ENCODE measurements at regions not wholly inside any gene's neighbourhood (a gene's known extent, or its start where the extent isn't known, plus 50 kb on each side); places are given as distances from the start of the nearest gene placed in this dataset.

- intact Hi-C loops (cut with DNase I, micrococcal nuclease), result no loop called here
Measured at GRCh38 chr14:86973177-86973576, 1019.8 kb downstream of the GALC start.

GRCh38 chr14:86971292-86971691 lies 1021.7 kb downstream of the GALC start:
- no peaks in the 10 kb centered on the region for H3K36me3 ChIP-seq (ENCODE audit: insufficient read depth, low read length)
- Mint-ChIP-seq H3K4me1 (ENCODE audit: low read depth) (no peaks in the 10 kb centered on the region), H3K27me3 (no peaks in the 10 kb centered on the region), H3K9me3 (peaks cover 10% of the 10 kb centered on the region), H3K4me3 (no peak overlapping the region), H3K36me3 (ENCODE audit: low read depth) (no peaks in the 10 kb centered on the region), H3K27ac (no peak overlapping the region)
- ChIA-PET CTCF (no interaction called here), POLR2A (no interaction called here)
- no peaks in the 10 kb centered on the region for H3K4me1 ChIP-seq (ENCODE audit: insufficient read depth, low read length)
- DNase-seq (no peak), ATAC-seq (ENCODE audit: poor library complexity) (no peak)
- TF ChIP-seq CTCF (IDR thresholded peaks at IDR 0.05), result no peak
- no peak overlapping the region for H3K27ac ChIP-seq (ENCODE audit: low read depth in 1 of 2, low read length in 2 of 2)
- intact Hi-C loops (cut with DNase I, micrococcal nuclease), result no loop called here
- peaks cover 6 to 9% of the 10 kb centered on the region in 2 experiments for H3K9me3 ChIP-seq (ENCODE audit: control insufficient read depth in 1 of 2, insufficient read depth in 1 of 2, low read length in 2 of 2)
- H3K27me3 ChIP-seq (ENCODE audit: control insufficient read depth in 1 of 2, insufficient read depth in 2 of 2, low read length in 2 of 2), result no peaks in the 10 kb centered on the region
- no peak overlapping the region for H3K4me3 ChIP-seq (ENCODE audit: low read length)

More at GRCh38 chr14:86973177-86973576, 1019.8 kb downstream of the GALC start:
- H3K36me3 ChIP-seq (ENCODE audit: insufficient read depth, low read length), result no peaks in the 10 kb centered on the region
- Mint-ChIP-seq H3K4me1 (ENCODE audit: low read depth) (no peaks in the 10 kb centered on the region), H3K9me3 (peaks cover 11% of the 10 kb centered on the region), H3K27me3 (no peaks in the 10 kb centered on the region), H3K4me3 (no peak overlapping the region), H3K36me3 (ENCODE audit: low read depth) (no peaks in the 10 kb centered on the region), H3K27ac (no peak overlapping the region)
- no peaks in the 10 kb centered on the region for H3K4me1 ChIP-seq (ENCODE audit: insufficient read depth, low read length)
- DNase-seq (no peak), ATAC-seq (ENCODE audit: poor library complexity) (no peak)
- no peaks in the 10 kb centered on the region for H3K27me3 ChIP-seq (ENCODE audit: control insufficient read depth in 1 of 2, insufficient read depth in 2 of 2, low read length in 2 of 2)
- ChIA-PET POLR2A (no interaction called here), CTCF (no interaction called here)
- peaks cover 6 to 9% of the 10 kb centered on the region in 2 experiments for H3K9me3 ChIP-seq (ENCODE audit: control insufficient read depth in 1 of 2, insufficient read depth in 1 of 2, low read length in 2 of 2)
- no peak overlapping the region for H3K27ac ChIP-seq (ENCODE audit: low read depth in 1 of 2, low read length in 2 of 2)
- no peak overlapping the region for H3K4me3 ChIP-seq (ENCODE audit: low read length)
- no peak for TF ChIP-seq CTCF (IDR thresholded peaks at IDR 0.05)

GRCh38 chr14:86961106-86961716 lies 1031.8 kb downstream of the GALC start:
- Histone ChIP-seq H3K4me1 (ENCODE audit: insufficient read depth, low read length) (no peaks in the 10 kb centered on the region), H3K27me3 (ENCODE audit: control insufficient read depth in 1 of 2, insufficient read depth in 2 of 2, low read length in 2 of 2) (no peaks in the 10 kb centered on the region), H3K9me3 (ENCODE audit: control insufficient read depth in 1 of 2, insufficient read depth in 1 of 2, low read length in 2 of 2) (peaks cover 7 to 8% of the 10 kb centered on the region in 2 experiments), H3K4me3 (ENCODE audit: low read length) (no peak overlapping the region), H3K36me3 (ENCODE audit: insufficient read depth, low read length) (no peaks in the 10 kb centered on the region), H3K27ac (ENCODE audit: low read depth in 1 of 2, low read length in 2 of 2) (no peak overlapping the region)
- intact Hi-C loops (cut with DNase I, micrococcal nuclease), result no loop called here
- ChIA-PET CTCF (no interaction called here), POLR2A (no interaction called here)
- Mint-ChIP-seq H3K9me3 (peaks cover 6% of the 10 kb centered on the region), H3K4me3 (no peak overlapping the region), H3K27me3 (no peaks in the 10 kb centered on the region), H3K4me1 (ENCODE audit: low read depth) (no peaks in the 10 kb centered on the region), H3K27ac (no peak overlapping the region), H3K36me3 (ENCODE audit: low read depth) (no peaks in the 10 kb centered on the region)
- no peak for TF ChIP-seq CTCF (IDR thresholded peaks at IDR 0.05)
- DNase-seq (no peak), ATAC-seq (ENCODE audit: poor library complexity) (no peak)
